ENCODE measurements at regions not wholly inside any gene's neighbourhood (a gene's known extent, or its start where the extent isn't known, plus 50 kb on each side); places are given as distances from the start of the nearest gene placed in this dataset.

DNA sequence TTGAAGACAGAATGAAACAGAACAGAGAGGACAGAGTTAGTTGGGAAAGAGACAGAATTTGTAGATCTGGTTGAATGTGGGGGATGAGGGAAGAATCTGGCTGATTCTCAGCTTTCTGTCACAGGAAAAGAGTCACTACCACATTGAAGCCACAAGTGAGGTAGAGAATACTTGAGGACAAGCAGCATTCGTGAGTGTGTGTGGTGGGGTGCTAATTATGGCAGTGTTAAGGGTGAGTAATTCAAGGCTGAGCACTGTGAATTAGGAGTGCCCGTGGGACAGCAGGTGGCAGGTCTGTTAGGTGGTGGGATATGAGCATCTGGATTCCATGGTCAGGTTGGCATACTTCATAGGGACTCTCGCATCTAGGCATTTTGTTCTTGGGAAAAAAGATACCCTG, 347.4 kb upstream of the PRICKLE1 start:
- TF ChIP-seq, protein P1, sequence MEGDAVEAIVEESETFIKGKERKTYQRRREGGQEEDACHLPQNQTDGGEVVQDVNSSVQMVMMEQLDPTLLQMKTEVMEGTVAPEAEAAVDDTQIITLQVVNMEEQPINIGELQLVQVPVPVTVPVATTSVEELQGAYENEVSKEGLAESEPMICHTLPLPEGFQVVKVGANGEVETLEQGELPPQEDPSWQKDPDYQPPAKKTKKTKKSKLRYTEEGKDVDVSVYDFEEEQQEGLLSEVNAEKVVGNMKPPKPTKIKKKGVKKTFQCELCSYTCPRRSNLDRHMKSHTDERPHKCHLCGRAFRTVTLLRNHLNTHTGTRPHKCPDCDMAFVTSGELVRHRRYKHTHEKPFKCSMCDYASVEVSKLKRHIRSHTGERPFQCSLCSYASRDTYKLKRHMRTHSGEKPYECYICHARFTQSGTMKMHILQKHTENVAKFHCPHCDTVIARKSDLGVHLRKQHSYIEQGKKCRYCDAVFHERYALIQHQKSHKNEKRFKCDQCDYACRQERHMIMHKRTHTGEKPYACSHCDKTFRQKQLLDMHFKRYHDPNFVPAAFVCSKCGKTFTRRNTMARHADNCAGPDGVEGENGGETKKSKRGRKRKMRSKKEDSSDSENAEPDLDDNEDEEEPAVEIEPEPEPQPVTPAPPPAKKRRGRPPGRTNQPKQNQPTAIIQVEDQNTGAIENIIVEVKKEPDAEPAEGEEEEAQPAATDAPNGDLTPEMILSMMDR (optimal IDR thresholded peaks at IDR 0.05 in 1 of 3, IDR thresholded peaks at IDR 0.05 in 1 of 3, conservative IDR thresholded peaks at IDR 0.05 in 1 of 3; ENCODE audit: extremely low read depth in 1 of 3, insufficient read depth in 2 of 3, low read length in 3 of 3), result no peak
- TF ChIP-seq EZH2 (IDR thresholded peaks at IDR 0.05; ENCODE audit: low read length), result no peak

All from keratinocyte (primary cell).